Neuronal stem cell (in vitro differentiated cells): ENCODE measurements at regions not wholly inside any gene's neighbourhood (a gene's known extent, or its start where the extent isn't known, plus 50 kb on each side); places are given as distances from the start of the nearest gene placed in this dataset.

ENCODE experiments used
- DNase-seq: peaks from one replicate; pipeline ENCODE4 v3.0.0-alpha.2; 2013; ENCODE audit warnings: low spot score
- H2AFZ ChIP-seq: one replicate; pipeline ENCODE4 v1.6.1; 2013; ENCODE audit warnings: mild to moderate bottlenecking, low read length, inconsistent platforms
- H2AK5ac ChIP-seq: 2 replicates; pipeline ENCODE4 v1.6.1; 2013; ENCODE audit warnings: low read depth, mild to moderate bottlenecking, inconsistent platforms, low read length, moderate library complexity, mixed read lengths
- H2BK120ac ChIP-seq: 2 replicates; pipeline ENCODE4 v1.6.1; 2013; ENCODE audit warnings: low read depth, mild to moderate bottlenecking, inconsistent platforms, low read length, moderate library complexity, mixed read lengths
- H2BK12ac ChIP-seq: one replicate; pipeline ENCODE4 v1.6.1; 2013; ENCODE audit warnings: low read length, inconsistent platforms
- H2BK15ac ChIP-seq: 2 replicates; pipeline ENCODE4 v1.6.1; 2013; ENCODE audit warnings: mild to moderate bottlenecking, low read length, inconsistent platforms, mixed read lengths
- H2BK5ac ChIP-seq: one replicate; pipeline ENCODE4 v1.6.1; 2013; ENCODE audit warnings: inconsistent platforms, mild to moderate bottlenecking, low read length, moderate library complexity
- H3K14ac ChIP-seq: one replicate; pipeline ENCODE4 v1.6.1; 2013; ENCODE audit warnings: low read length, inconsistent platforms
- H3K18ac ChIP-seq: 2 replicates; pipeline ENCODE4 v1.6.1; 2013; ENCODE audit warnings: low read length, inconsistent platforms
- H3K23ac ChIP-seq: 2 replicates; pipeline ENCODE4 v1.6.1; 2013; ENCODE audit warnings: low read depth, mild to moderate bottlenecking, mixed read lengths, low read length, inconsistent platforms; ENCODE audit not compliant: poor library complexity
- H3K27ac ChIP-seq: replicated peaks from 3 replicates; pipeline ENCODE4 v1.5.1; 2013; ENCODE audit warnings: low read length, inconsistent platforms
- H3K27me3 ChIP-seq, 3 experiments: 2 replicates each; pipeline ENCODE4 v1.6.1; 2013; ENCODE audit warnings: low read length in 3 of 3, mild to moderate bottlenecking in 2 of 3, inconsistent platforms in 1 of 3, low read depth in 1 of 3, mixed read lengths in 1 of 3, moderate library complexity in 1 of 3; ENCODE audit not compliant: control insufficient read depth in 3 of 3, insufficient read depth in 3 of 3
- H3K36me3 ChIP-seq, 2 donors: replicated peaks in 1 of 2; 2 replicates each; pipeline ENCODE4 v1.6.1; 2013; ENCODE audit warnings: low read length in 2 of 2; ENCODE audit not compliant: control insufficient read depth in 2 of 2, insufficient read depth in 2 of 2
- H3K4ac ChIP-seq: 2 replicates; pipeline ENCODE4 v1.6.1; 2013; ENCODE audit warnings: inconsistent platforms, mild to moderate bottlenecking, low read length, moderate library complexity
- H3K4me1 ChIP-seq, 2 donors: 1 replicate in 1 of 2; 2 replicates in 1 of 2; pipeline ENCODE4 v1.6.1; 2013; ENCODE audit warnings: low read length in 2 of 2, low read depth in 1 of 2; ENCODE audit not compliant: control insufficient read depth in 2 of 2, insufficient read depth in 1 of 2
- H3K4me2 ChIP-seq: one replicate; pipeline ENCODE4 v1.6.1; 2013; ENCODE audit warnings: mild to moderate bottlenecking, low read length, inconsistent platforms; ENCODE audit not compliant: insufficient read depth, poor library complexity, severe bottlenecking
- H3K4me3 ChIP-seq, 2 donors: 2 replicates each; pipeline ENCODE4 v1.5.1; 2013; ENCODE audit warnings: low read length in 2 of 2, mild to moderate bottlenecking in 2 of 2, inconsistent platforms in 1 of 2, moderate library complexity in 1 of 2
- H3K79me1 ChIP-seq: one replicate; pipeline ENCODE4 v1.6.1; 2013; ENCODE audit warnings: low read depth, mild to moderate bottlenecking, inconsistent platforms, low read length, moderate library complexity
- H3K9ac ChIP-seq: one replicate; pipeline ENCODE4 v1.6.1; 2013; ENCODE audit warnings: mild to moderate bottlenecking, low read depth, low read length, inconsistent platforms; ENCODE audit not compliant: poor library complexity
- H3K9me3 ChIP-seq, 2 donors: replicated peaks in 1 of 2; 2 replicates each; pipeline versions ENCODE3 to v1.6.1; 2013; ENCODE audit warnings: low read length in 2 of 2, mild to moderate bottlenecking in 2 of 2, inconsistent platforms in 1 of 2, low read depth in 1 of 2, mixed read lengths in 1 of 2, moderate library complexity in 1 of 2; ENCODE audit not compliant: control insufficient read depth in 2 of 2, insufficient read depth in 1 of 2
- H4K8ac ChIP-seq: one replicate; pipeline ENCODE4 v1.6.1; 2013; ENCODE audit warnings: low read depth, mild to moderate bottlenecking, inconsistent platforms, low read length, moderate library complexity
- H4K91ac ChIP-seq: one replicate; pipeline ENCODE4 v1.6.1; 2013; ENCODE audit warnings: low read length, low read depth, mild to moderate bottlenecking, inconsistent platforms; ENCODE audit not compliant: poor library complexity
- WGBS, 2 donors: extraction: QIAGEN DNeasy Blood & Tissue Kit; methylation state at CpG; one replicate each; pipeline ENCODE4 v1.1.7; 2013; ENCODE audit warnings: missing lambda C conversion rate in 2 of 2, mixed read lengths in 1 of 2; ENCODE audit not compliant: insufficient read length in 2 of 2, insufficient replicate concordance in 1 of 2; ENCODE audit errors: extremely low coverage in 2 of 2; 5-methylcytosine and 5-hydroxymethylcytosine counted together

DNA sequence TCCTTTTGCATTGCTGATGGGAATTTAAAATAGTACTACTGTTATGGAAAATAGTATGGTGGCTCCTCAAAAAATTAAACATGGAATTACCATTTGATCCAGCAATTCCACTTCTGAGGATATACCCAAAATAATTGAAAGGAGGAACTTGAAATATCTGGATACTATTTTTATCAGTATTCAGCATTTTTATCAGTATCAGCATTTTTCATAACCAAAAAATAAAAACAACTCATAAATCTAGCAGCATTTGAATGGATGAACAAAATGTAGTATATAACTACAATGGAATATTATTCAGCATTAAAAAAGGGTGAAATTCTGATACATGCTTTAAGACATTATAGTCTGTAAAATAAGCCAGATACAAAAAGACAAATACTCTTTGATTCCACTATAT lies 763.4 kb upstream of the MAN1A1 start:
- Histone ChIP-seq H3K14ac (no peak overlapping the region), H2BK15ac (no peak overlapping the region), H4K91ac (no peak overlapping the region), H2BK12ac (no peak overlapping the region), H2BK5ac (no peak overlapping the region), H3K9ac (no peak overlapping the region), H4K8ac (no peak overlapping the region), H3K4me1 (no peaks in the 10 kb centered on the region), H3K23ac (no peak overlapping the region), H3K4me3 (no peak overlapping the region), H3K79me1 (no peaks in the 10 kb centered on the region), H3K9me3 (no peaks in the 10 kb centered on the region), H2BK120ac (no peak overlapping the region), H3K27me3 (no peaks in the 10 kb centered on the region), H3K27ac (no peak overlapping the region), H3K18ac (no peak overlapping the region), H3K36me3 (no peaks in the 10 kb centered on the region), H2AK5ac (no peak overlapping the region), H2AFZ (no peak overlapping the region), H3K4me2 (no peak overlapping the region), H3K4ac (no peak overlapping the region)
- no peak for DNase-seq

DNA sequence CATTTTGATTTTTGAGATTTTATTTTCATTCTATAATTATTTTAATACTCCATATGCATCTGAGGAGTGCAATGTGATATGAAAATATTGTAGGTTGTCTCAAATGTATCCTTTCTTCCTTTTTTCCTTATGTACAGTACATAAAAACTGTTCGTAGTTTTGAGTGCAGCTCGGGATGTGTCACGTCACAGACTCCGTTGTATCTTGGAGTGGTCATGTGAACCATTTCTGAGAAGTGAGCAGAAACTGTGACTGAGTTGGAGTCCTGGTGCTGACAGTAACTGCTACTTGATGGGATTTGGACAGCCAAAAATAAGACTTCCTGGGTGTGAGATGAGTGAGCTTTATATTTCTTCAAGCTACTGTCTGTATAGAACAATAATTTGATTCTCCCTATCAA lies 761.4 kb upstream of the MAN1A1 start:
- WGBS, 2 donors: no CpG with 5 or more reads among the region's 4 CpGs
- Histone ChIP-seq H2BK5ac (no peak overlapping the region), H2BK12ac (no peak overlapping the region), H4K91ac (no peak overlapping the region), H3K23ac (no peak overlapping the region), H2BK15ac (no peak overlapping the region), H3K9me3 (no peaks in the 10 kb centered on the region), H3K4me3 (no peak overlapping the region), H3K27ac (no peak overlapping the region), H3K4ac (no peak overlapping the region), H3K14ac (no peak overlapping the region), H3K27me3 (no peaks in the 10 kb centered on the region), H2AFZ (no peak overlapping the region), H3K4me1 (no peaks in the 10 kb centered on the region), H4K8ac (no peak overlapping the region), H3K36me3 (no peaks in the 10 kb centered on the region), H3K18ac (no peak overlapping the region), H3K79me1 (no peaks in the 10 kb centered on the region), H3K4me2 (no peak overlapping the region), H3K9ac (no peak overlapping the region), H2BK120ac (no peak overlapping the region), H2AK5ac (no peak overlapping the region)
- DNase-seq: no peak

DNA sequence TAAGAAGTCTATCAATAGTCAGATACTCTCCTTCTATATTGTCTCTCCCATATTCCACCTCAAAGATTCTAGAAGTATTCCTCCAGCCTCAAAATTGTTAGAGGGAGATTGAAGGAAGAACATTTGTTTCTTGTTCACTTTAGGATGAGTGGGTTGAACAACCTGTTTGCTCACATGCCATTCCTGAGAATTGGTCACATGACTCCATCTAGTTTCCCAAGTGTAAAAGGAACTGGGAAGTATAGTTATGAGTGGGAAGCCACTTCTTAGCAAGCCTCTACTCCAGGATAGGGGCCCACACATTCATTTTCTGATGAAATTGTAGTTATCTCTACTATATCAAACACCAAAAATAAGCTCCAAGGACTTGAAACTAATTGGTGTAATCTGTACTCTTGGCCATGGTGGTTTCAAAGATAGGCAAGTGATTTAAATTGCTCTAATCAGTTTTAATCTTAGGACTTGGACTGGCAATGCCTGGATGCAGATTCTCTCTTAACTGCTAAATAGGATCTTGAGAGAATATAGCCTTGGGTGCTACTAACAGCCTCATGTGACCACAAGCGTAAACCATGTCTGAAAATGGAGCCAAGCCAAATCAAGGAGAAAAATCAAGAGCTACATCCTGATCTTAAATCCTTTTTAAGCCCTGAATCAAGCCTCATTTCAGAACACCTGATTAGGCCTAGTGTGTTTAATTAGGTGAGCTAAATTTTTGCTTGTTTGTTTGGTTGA lies 758.7 kb upstream of the MAN1A1 start:
- Histone ChIP-seq H3K27ac (no peak overlapping the region), H3K4me2 (no peak overlapping the region), H2AK5ac (no peak overlapping the region), H3K27me3 (no peaks in the 10 kb centered on the region), H2BK15ac (no peak overlapping the region), H2BK12ac (no peak overlapping the region), H3K4me1 (no peaks in the 10 kb centered on the region), H2BK5ac (no peak overlapping the region), H3K23ac (no peak overlapping the region), H4K8ac (no peak overlapping the region), H2AFZ (no peak overlapping the region), H3K4me3 (no peak overlapping the region), H3K4ac (no peak overlapping the region), H3K9me3 (no peaks in the 10 kb centered on the region), H4K91ac (no peak overlapping the region), H3K79me1 (no peaks in the 10 kb centered on the region), H3K9ac (no peak overlapping the region), H2BK120ac (no peak overlapping the region), H3K14ac (no peak overlapping the region), H3K18ac (no peak overlapping the region), H3K36me3 (no peaks in the 10 kb centered on the region)
- no peak for DNase-seq
- WGBS, 2 donors: no CpG with 5 or more reads among the region's 1 CpG

DNA sequence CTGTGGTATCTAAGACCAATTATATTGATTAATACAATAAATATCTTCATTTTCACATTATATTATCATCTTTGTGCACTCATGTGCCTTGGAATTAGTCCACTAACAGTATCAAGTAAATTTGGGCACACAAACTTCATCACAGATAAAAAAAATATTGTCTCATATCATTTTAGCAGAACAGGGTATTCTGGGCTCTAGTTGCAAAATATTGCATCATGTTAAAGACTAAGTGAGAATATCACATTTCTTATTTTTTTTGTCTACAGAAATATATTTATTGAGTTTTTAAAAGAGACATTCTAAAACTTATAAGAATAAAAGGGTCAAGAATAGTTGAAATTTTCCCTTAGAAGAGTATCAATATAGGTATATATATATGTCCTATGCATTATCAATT lies 754.1 kb upstream of the MAN1A1 start:
- Histone ChIP-seq H4K8ac (no peak overlapping the region), H3K36me3 (no peaks in the 10 kb centered on the region), H3K27me3 (no peaks in the 10 kb centered on the region), H3K4me2 (no peak overlapping the region), H2BK5ac (no peak overlapping the region), H3K14ac (no peak overlapping the region), H3K27ac (no peak overlapping the region), H3K23ac (no peak overlapping the region), H2BK12ac (no peak overlapping the region), H3K4me1 (no peaks in the 10 kb centered on the region), H2AK5ac (no peak overlapping the region), H3K4ac (no peak overlapping the region), H3K4me3 (no peak overlapping the region), H3K9ac (no peak overlapping the region), H2BK120ac (no peak overlapping the region), H2AFZ (no peak overlapping the region), H3K9me3 (no peaks in the 10 kb centered on the region), H3K79me1 (no peaks in the 10 kb centered on the region), H2BK15ac (no peak overlapping the region), H4K91ac (no peak overlapping the region), H3K18ac (no peak overlapping the region)
- no peak for DNase-seq
